GM06990 (cell line): ENCODE measurements at regions not wholly inside any gene's neighbourhood (a gene's known extent, or its start where the extent isn't known, plus 50 kb on each side); places are given as distances from the start of the nearest gene placed in this dataset.

Experiments
- DNase-seq: peaks from one replicate; pipeline ENCODE4 v3.0.0-alpha.2; 2011; ENCODE audit not compliant: insufficient read length; ENCODE audit errors: extremely low read depth
- H3K27me3 ChIP-seq: replicated peaks from 2 replicates; pipeline ENCODE4 v1.6.0; 2011; ENCODE audit warnings: low read length; ENCODE audit not compliant: control insufficient read depth, insufficient read depth
- H3K36me3 ChIP-seq: 2 replicates; pipeline ENCODE4 v1.5.1; 2011; ENCODE audit warnings: low read length; ENCODE audit not compliant: control insufficient read depth, insufficient read depth
- H3K4me3 ChIP-seq: replicated peaks from 2 replicates; pipeline ENCODE4 v1.5.1; 2011; ENCODE audit warnings: low read depth, mild to moderate bottlenecking, control low read depth, low read length
- TF ChIP-seq, protein P1 (sequence below): IDR thresholded peaks from 2 replicates; pipeline ENCODE4 v1.5.1; 2011; ENCODE audit warnings: low read length, control low read depth, mild to moderate bottlenecking, inconsistent platforms; ENCODE audit not compliant: insufficient read depth, poor library complexity, severe bottlenecking

DNA sequence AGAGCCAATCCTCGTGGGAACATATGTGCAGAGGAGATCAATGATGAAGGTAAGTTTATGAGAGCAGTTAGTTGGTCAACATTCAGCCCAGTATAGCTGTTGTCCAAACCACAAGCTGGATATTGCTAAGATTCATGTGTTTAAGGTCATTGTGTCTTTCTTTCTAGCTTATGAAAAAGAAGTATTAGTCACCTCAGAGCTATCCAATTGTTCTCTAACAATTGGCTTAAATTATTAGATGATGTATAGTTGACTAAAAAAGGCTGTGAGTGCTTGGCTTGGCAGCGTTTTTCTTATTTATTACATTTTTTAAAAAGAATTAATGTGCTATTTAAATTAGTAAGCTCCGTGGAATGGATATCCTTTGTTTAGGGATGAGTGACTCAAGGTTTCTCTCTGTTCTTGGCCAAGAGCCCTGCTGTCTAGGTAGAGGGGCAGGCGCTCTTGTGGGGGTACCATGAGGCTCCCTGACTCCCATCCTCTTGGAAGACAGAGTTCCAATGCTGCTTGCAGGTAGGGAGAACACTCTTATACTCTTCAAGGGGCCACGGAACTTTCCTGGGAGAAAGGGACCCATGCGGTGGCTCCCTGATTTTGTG lies 487.4 kb downstream of the IRX1 start:
- no peak overlapping the region for H3K4me3 ChIP-seq
- DNase-seq: no peak
- H3K36me3 ChIP-seq: no peaks in the 10 kb centered on the region
- TF ChIP-seq, protein P1, sequence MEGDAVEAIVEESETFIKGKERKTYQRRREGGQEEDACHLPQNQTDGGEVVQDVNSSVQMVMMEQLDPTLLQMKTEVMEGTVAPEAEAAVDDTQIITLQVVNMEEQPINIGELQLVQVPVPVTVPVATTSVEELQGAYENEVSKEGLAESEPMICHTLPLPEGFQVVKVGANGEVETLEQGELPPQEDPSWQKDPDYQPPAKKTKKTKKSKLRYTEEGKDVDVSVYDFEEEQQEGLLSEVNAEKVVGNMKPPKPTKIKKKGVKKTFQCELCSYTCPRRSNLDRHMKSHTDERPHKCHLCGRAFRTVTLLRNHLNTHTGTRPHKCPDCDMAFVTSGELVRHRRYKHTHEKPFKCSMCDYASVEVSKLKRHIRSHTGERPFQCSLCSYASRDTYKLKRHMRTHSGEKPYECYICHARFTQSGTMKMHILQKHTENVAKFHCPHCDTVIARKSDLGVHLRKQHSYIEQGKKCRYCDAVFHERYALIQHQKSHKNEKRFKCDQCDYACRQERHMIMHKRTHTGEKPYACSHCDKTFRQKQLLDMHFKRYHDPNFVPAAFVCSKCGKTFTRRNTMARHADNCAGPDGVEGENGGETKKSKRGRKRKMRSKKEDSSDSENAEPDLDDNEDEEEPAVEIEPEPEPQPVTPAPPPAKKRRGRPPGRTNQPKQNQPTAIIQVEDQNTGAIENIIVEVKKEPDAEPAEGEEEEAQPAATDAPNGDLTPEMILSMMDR: no peak
- no peaks in the 10 kb centered on the region for H3K27me3 ChIP-seq

DNA sequence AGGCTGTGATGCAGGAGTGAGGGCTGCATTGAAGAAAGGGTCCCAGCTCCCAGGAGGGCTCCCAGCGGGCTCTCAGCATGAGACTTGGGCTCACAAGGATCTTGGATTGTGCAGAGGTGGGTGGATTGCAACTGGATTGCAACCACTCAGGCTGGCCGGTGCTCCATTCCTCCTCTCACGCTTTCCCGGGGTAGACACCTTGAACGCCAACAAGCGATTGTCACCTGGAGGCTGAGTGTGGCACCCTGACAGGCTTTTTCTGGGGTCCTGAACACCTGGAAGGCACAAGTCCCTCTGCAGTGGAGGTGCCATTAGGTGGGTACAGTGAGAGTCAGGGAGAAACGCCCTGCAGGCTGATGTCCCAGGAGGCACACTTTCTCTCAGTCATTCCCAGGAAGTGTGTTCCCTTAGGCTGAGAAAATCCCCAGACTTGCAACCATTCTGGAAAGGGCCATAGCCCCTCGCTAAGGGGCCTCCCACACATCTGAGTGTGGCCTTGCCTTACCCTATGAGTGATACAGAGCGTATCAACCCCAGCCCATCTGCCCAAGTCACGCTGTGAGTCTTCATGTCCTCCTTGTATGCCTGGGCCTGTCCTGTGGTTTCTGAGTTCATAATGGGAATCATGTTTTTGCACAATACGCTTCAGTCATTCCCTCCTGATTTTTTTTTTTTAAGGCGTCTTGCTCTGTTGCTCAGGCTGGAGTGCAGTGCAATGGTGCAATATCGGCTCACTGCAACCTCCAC lies 488.1 kb downstream of the IRX1 start:
- DNase-seq: no peak
- Histone ChIP-seq H3K27me3 (no peaks in the 10 kb centered on the region), H3K36me3 (no peaks in the 10 kb centered on the region), H3K4me3 (no peak overlapping the region)
- TF ChIP-seq, protein P1: no peak

DNA sequence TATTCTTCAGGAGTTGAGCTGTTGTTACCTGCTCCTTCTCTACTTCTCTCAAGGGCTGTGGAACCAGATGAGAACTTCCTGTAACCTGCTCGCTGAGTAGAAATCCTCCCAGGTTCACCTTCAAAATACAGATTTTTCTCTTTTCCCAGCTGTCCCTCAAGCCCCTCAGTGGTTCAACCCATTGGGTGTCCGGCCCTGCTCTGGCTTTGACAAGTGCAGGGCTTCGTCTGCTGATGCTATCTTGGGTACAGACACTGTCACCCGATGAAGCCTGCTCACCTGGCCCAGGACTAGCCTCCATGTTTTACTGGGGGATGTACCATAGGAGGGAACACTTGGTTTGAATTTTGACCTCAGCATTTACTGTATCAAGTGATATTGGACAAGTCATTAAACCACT lies 490.4 kb downstream of the IRX1 start:
- TF ChIP-seq, protein P1: no peak

DNA sequence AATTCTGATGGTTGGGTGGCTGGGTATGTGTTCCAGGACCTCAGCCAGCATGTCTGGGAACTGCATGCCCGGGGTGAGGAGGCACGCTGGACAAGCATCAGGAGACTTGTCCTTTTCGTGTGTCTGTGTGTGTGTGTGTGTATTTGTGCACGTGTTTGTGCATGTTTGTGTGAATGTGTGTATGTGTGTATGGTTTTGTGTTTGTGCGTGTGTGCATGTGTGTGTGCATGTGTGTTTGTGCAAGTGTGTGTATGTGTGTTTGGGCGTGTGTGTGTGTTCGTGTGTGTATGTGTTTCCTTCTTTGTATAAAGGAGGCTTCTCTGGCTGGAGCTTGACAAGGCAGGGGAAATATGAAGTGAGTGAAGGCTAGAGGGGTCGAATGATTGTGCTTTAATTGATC lies 491.5 kb downstream of the IRX1 start:
- TF ChIP-seq, protein P1: no peak
- H3K4me3 ChIP-seq: no peak overlapping the region
- DNase-seq: no peak
- H3K36me3 ChIP-seq: no peaks in the 10 kb centered on the region
- no peaks in the 10 kb centered on the region for H3K27me3 ChIP-seq

More for the DNA sequence above, 490.4 kb downstream of the IRX1 start:
- Histone ChIP-seq H3K4me3 (no peak overlapping the region), H3K36me3 (no peaks in the 10 kb centered on the region), H3K27me3 (no peaks in the 10 kb centered on the region)
- no peak for DNase-seq

DNA sequence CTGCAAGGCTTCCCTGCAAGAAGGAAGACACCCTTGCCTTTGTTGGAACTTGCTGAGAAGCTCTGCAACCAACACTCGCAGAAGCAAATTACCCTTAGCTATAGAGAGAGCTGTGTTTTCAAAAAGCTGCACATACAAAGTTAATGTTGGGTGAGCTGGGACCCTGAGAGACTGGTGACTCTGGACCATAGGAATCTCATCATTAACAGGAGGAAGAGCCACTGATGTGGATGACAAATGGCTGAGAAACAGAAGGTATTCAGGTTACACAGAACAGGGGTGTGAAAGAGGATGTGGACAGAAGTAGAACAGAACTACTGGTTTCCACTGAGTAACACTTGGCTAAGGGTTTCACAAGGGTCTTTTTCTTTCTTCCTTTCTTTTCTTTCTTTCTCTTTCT lies 493.5 kb downstream of the IRX1 start:
- no peak for DNase-seq
- TF ChIP-seq, protein P1: no peak
- Histone ChIP-seq H3K4me3 (no peak overlapping the region), H3K36me3 (no peaks in the 10 kb centered on the region), H3K27me3 (no peaks in the 10 kb centered on the region)

DNA sequence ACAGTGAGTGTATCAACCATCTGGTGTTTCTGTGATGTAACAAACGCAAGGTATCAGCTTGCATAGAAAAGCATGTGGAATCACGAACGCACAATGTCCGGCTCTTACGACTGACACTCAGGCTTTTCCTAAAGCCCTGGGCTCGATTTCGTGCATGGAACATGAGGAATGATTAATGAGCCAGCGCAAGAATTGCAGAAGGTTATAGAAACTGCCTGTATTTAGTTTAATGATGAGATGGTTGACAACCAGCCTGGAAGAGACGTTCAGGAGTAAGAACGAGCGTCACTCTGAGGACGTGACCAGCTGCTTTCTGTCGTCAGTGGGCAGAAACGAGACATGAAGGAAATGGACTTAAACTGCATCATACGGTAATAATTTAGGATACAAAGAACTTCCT lies 497.6 kb downstream of the IRX1 start:
- no peaks in the 10 kb centered on the region for H3K27me3 ChIP-seq
- H3K36me3 ChIP-seq: no peaks in the 10 kb centered on the region
- H3K4me3 ChIP-seq: no peak overlapping the region
- TF ChIP-seq, protein P1: no peak
- no peak for DNase-seq
